Ovary (tissue), 7 donors: ENCODE measurements at regions not wholly inside any gene's neighbourhood (a gene's known extent, or its start where the extent isn't known, plus 50 kb on each side); places are given as distances from the start of the nearest gene placed in this dataset.

Experiments
- DNase-seq, 5 donors: peaks; one replicate each; pipeline ENCODE4 v3.0.0-alpha.2; 2019 to 2020
- H3K27ac ChIP-seq, 2 donors: fragments of 200-600 bp; one replicate each; pipeline versions ENCODE4 v1.5.1 to v1.8.0; 2019 to 2022
- H3K27me3 ChIP-seq: fragments of 200-600 bp; one replicate; pipeline ENCODE4 v1.8.0; 2022
- H3K36me3 ChIP-seq: fragments of 200-600 bp; sonication (generic); one replicate; pipeline ENCODE4 v1.5.1; 2019
- H3K4me1 ChIP-seq: one replicate; pipeline ENCODE4 v1.8.1; 2013; ENCODE audit warnings: mild to moderate bottlenecking, moderate library complexity; ENCODE audit not compliant: insufficient read depth
- H3K4me3 ChIP-seq: fragments of 200-600 bp; sonication (generic); one replicate; pipeline ENCODE4 v1.5.1; 2017
- H3K9me3 ChIP-seq, 2 donors: fragments of 200-600 bp in 1 of 2; sonication (generic) in 1 of 2; one replicate each; pipeline versions ENCODE4 v1.5.1 to v1.8.1; 2013 to 2019; ENCODE audit warnings: mild to moderate bottlenecking in 1 of 2, moderate library complexity in 1 of 2
- CTCF ChIP-seq, 3 donors: fragments of 450-650 bp in 2 of 3; fragments of 200-600 bp in 1 of 3; IDR thresholded peaks; one replicate each; pipeline versions ENCODE4 v1.5.1 to v1.8.0; 2016 to 2022; ENCODE audit warnings: antibody characterized with exemption in 3 of 3, mild to moderate bottlenecking in 1 of 3
- EP300 ChIP-seq: sonication (generic); formaldehyde crosslinking; IDR thresholded peaks from one replicate; pipeline ENCODE4 v1.6.1; 2017; ENCODE audit warnings: antibody characterized with exemption
- POLR2A ChIP-seq: fragments of 450-650 bp; IDR thresholded peaks from one replicate; pipeline ENCODE4 v1.6.1; 2017; ENCODE audit warnings: antibody characterized with exemption, mild to moderate bottlenecking, moderate library complexity
- WGBS, 3 donors: extraction: QIAGEN DNeasy Blood & Tissue Kit in 1 of 3; methylation state at CpG; one replicate each; pipeline versions ENCODE4 v1.1.5 to v1.1.7; 2013 to 2017; 5-methylcytosine and 5-hydroxymethylcytosine counted together
- intact Hi-C, 4 donors: fragments of 100-400 bp; cut with DNase I; formaldehyde crosslinking; loops; one replicate each; pipeline versions ENCODE4 v1.11.0 to v1.15.1; 2022 to 2023
- donor health status: DM: no; HTN: no; CAD: no; lungs with moderate emphysema.
- donor health status: DM: no; HTN: no; CAD: no.
- donor health status: Bipolar disorder and iron deficiency.
- donor health status: DM: no; HTN: no; CAD: no.
- donor health status: DM: yes; HTN: yes; CAD: no.

- TF ChIP-seq POLR2A (no peak), CTCF (IDR thresholded peaks at IDR 0.05) (no peak), EP300 (no peak)
- H3K4me1 ChIP-seq, result no peaks in the 10 kb centered on the region
- DNase-seq, result no peak
- H3K36me3 ChIP-seq, result no peaks in the 10 kb centered on the region
- no peaks in the 10 kb centered on the region for H3K27me3 ChIP-seq
- intact Hi-C loops, result no loop called here
- 61 to 73% (median 66%) methylated on average over 1 of the region's 1 CpG for WGBS, 3 donors
- no peaks in the 10 kb centered on the region for H3K9me3 ChIP-seq
- no peak overlapping the region for H3K4me3 ChIP-seq
- H3K27ac ChIP-seq, result no peak overlapping the region
Observed at GRCh38 chr7:13235436-13235835, 548.0 kb downstream of the ARL4A start.

DNA sequence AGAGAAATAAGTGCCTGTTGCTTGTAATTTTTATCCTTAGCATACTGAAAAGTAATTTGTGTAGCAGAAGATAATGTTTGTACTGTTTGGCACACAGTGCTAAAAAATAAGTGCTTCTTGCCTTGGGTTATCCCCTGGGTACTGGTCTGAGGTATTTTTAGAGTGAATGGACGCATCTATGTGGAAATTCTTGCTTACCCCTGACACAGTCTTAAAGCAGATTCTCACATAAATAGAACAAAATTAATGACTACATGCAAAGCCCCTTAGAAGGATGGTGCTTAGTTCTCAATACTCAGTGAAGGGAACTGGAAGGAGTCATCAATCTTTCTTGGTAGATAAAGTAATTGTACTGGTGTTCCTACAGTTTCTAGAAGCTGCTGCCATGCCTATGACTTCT is 548.6 kb downstream of the ARL4A start:
- no peaks in the 10 kb centered on the region for H3K9me3 ChIP-seq
- 30 to 47% (median 41%) methylated on average over 1 of the region's 1 CpG for WGBS, 3 donors
- no peak for DNase-seq
- no peaks in the 10 kb centered on the region for H3K27me3 ChIP-seq
- intact Hi-C loops, result no loop called here
- no peaks in the 10 kb centered on the region for H3K4me1 ChIP-seq
- H3K27ac ChIP-seq, result no peak overlapping the region
- no peak overlapping the region for H3K4me3 ChIP-seq
- H3K36me3 ChIP-seq, result no peaks in the 10 kb centered on the region
- TF ChIP-seq EP300, result no peak
- TF ChIP-seq POLR2A, result no peak
- no peak for TF ChIP-seq CTCF (IDR thresholded peaks at IDR 0.05)

DNA sequence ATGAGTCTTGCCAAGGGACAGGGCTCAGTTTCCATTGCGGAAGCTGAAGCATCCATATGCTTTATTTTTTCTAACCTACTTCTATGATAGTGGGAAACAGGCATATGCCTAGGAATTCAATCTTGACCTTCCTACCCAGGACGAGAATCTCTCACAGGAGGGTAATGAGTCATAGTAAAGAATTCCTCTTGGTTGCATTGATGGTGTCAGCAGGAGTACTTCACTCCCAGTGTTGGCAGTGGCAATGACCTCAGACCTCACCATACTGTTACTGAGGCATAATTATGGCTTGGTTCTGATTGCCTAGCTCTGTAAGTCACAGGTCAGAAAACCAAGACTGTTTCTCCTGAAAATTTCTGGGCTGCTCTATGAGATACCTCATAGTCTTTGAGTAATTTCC is 552.9 kb downstream of the ARL4A start:
- H3K36me3 ChIP-seq, result no peaks in the 10 kb centered on the region
- no peak for TF ChIP-seq CTCF (IDR thresholded peaks at IDR 0.05)
- no peak for TF ChIP-seq EP300
- TF ChIP-seq POLR2A, result no peak
- H3K9me3 ChIP-seq, result no peaks in the 10 kb centered on the region
- WGBS, 3 donors, result 60 to 67% (median 66%) methylated on average over 2 of the region's 2 CpGs
- H3K27ac ChIP-seq, result no peak overlapping the region
- H3K4me1 ChIP-seq, result no peaks in the 10 kb centered on the region
- intact Hi-C loops, result no loop called here
- no peaks in the 10 kb centered on the region for H3K27me3 ChIP-seq
- H3K4me3 ChIP-seq, result no peak overlapping the region
- no peak for DNase-seq

DNA sequence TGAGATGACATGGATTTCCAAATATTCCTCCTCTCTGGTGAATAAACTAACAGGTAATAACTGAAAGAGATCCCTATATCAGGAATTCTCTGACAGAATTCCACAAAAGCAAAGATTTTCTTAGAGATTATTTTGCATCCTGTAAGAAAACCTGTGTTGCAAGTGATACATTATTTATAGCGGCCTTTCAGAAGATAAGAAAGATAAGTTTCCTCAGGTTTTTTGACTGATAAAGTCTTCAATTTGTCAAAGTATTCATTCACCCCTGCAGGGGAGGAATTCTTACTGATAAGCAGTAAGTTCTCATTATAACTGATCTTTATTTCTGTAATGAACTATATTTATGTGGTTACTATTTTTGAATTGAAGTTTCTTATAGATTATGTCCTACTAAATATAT is 554.0 kb downstream of the ARL4A start:
- intact Hi-C loops, result no loop called here
- Histone ChIP-seq H3K36me3 (no peaks in the 10 kb centered on the region), H3K4me1 (no peaks in the 10 kb centered on the region), H3K27ac (no peak overlapping the region), H3K27me3 (no peaks in the 10 kb centered on the region), H3K9me3 (no peaks in the 10 kb centered on the region), H3K4me3 (no peak overlapping the region)
- DNase-seq, result no peak
- TF ChIP-seq EP300 (no peak), POLR2A (no peak), CTCF (IDR thresholded peaks at IDR 0.05) (no peak)
- WGBS, 3 donors, result 88 to 97% (median 92%) methylated on average over 1 of the region's 1 CpG

DNA sequence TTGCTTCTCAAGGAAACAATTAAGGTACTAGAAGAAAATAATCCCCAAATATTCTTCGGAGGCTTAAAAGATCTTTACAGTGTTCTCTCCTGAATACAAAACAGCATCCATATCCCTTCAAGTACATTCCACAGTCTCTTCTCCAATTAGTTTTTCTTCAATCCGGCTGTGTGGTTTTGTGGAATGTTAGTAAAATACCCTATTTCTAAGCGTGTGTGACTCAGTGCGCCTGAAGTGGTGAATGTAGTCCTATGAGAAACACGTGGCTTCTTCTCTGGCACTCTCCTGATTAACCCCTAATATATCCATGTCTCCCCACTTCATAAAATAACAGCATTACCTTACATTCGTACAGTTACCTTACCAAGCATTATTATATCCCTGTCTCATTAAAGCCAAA is 570.2 kb downstream of the ARL4A start:
- no peaks in the 10 kb centered on the region for H3K9me3 ChIP-seq
- H3K4me1 ChIP-seq, result no peaks in the 10 kb centered on the region
- intact Hi-C loops, result no loop called here
- 57 to 69% (median 65%) methylated on average over 6 of the region's 6 CpGs for WGBS, 3 donors
- H3K4me3 ChIP-seq, result no peak overlapping the region
- no peak for TF ChIP-seq EP300
- TF ChIP-seq CTCF (IDR thresholded peaks at IDR 0.05), result no peak
- TF ChIP-seq POLR2A, result no peak
- H3K36me3 ChIP-seq, result no peaks in the 10 kb centered on the region
- H3K27ac ChIP-seq, result no peak overlapping the region
- H3K27me3 ChIP-seq, result no peaks in the 10 kb centered on the region
- no peak for DNase-seq
